Breast epithelium (tissue), 4 donors: ENCODE measurements at regions not wholly inside any gene's neighbourhood (a gene's known extent, or its start where the extent isn't known, plus 50 kb on each side); places are given as distances from the start of the nearest gene placed in this dataset.

ENCODE experiments used
- DNase-seq, 2 donors: peaks; one replicate each; pipeline ENCODE4 v3.0.0-alpha.2; 2019; ENCODE audit warnings: low spot score in 2 of 2
- H3K27ac ChIP-seq, 2 donors: fragments of 200-600 bp; sonication (generic) in 1 of 2; one replicate each; pipeline ENCODE4 v1.5.1; 2016 to 2019; ENCODE audit warnings: mild to moderate bottlenecking in 1 of 2
- H3K27me3 ChIP-seq, 2 donors: fragments of 200-600 bp; sonication (generic) in 1 of 2; one replicate each; pipeline versions ENCODE4 v1.5.1 to v1.6.0; 2017 to 2019; ENCODE audit warnings: control low read depth in 1 of 2, mild to moderate bottlenecking in 1 of 2
- H3K36me3 ChIP-seq: fragments of 200-600 bp; one replicate; pipeline ENCODE4 v1.5.1; 2019
- H3K4me1 ChIP-seq, 2 donors: fragments of 200-600 bp; sonication (generic); one replicate each; pipeline ENCODE4 v1.5.1; 2016 to 2019; ENCODE audit warnings: control low read depth in 1 of 2
- H3K4me3 ChIP-seq, 3 donors: fragments of 200-600 bp; sonication (generic); 1 replicate in 2 of 3; 2 replicates in 1 of 3; pipeline ENCODE4 v1.5.1; 2016 to 2019; ENCODE audit warnings: mild to moderate bottlenecking in 3 of 3, moderate library complexity in 2 of 3
- H3K9me3 ChIP-seq, 2 donors: fragments of 200-600 bp; sonication (generic) in 1 of 2; one replicate each; pipeline ENCODE4 v1.5.1; 2016 to 2019; ENCODE audit warnings: control low read depth in 1 of 2
- POLR2A ChIP-seq: fragments of 450-650 bp; IDR thresholded peaks from one replicate; pipeline ENCODE4 v1.6.1; 2016; ENCODE audit warnings: antibody characterized with exemption, mild to moderate bottlenecking, moderate library complexity
- POLR2AphosphoS5 ChIP-seq, 3 donors: sonication (generic); formaldehyde crosslinking; IDR thresholded peaks; one replicate each; pipeline ENCODE4 v1.6.1; 2017; ENCODE audit warnings: antibody characterized with exemption in 3 of 3
- intact Hi-C: fragments of 100-400 bp; cut with DNase I; formaldehyde crosslinking; loops from one replicate; pipeline ENCODE4 v1.15.1; 2023; ENCODE audit warnings: low total_unique reads
- TF ChIP-seq, protein P1 (sequence below), 3 donors: fragments of 450-650 bp; IDR thresholded peaks; one replicate each; pipeline ENCODE4 v1.5.1; 2016 to 2017; ENCODE audit warnings: antibody characterized with exemption in 3 of 3, mild to moderate bottlenecking in 3 of 3, moderate library complexity in 3 of 3

- TF ChIP-seq, protein P1, sequence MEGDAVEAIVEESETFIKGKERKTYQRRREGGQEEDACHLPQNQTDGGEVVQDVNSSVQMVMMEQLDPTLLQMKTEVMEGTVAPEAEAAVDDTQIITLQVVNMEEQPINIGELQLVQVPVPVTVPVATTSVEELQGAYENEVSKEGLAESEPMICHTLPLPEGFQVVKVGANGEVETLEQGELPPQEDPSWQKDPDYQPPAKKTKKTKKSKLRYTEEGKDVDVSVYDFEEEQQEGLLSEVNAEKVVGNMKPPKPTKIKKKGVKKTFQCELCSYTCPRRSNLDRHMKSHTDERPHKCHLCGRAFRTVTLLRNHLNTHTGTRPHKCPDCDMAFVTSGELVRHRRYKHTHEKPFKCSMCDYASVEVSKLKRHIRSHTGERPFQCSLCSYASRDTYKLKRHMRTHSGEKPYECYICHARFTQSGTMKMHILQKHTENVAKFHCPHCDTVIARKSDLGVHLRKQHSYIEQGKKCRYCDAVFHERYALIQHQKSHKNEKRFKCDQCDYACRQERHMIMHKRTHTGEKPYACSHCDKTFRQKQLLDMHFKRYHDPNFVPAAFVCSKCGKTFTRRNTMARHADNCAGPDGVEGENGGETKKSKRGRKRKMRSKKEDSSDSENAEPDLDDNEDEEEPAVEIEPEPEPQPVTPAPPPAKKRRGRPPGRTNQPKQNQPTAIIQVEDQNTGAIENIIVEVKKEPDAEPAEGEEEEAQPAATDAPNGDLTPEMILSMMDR (IDR thresholded peaks at IDR 0.05), result no peak
- TF ChIP-seq POLR2A (no peak), POLR2AphosphoS5 (IDR thresholded peaks at IDR 0.05) (no peak)
- intact Hi-C loops, result loop anchor here (5.0 kb wide), 1 partner anchor 125 kb away; no protein-coding TSS in a partner anchor
- Histone ChIP-seq H3K9me3 (no peaks in the 10 kb centered on the region), H3K36me3 (no peaks in the 10 kb centered on the region), H3K4me1 (no peaks in the 10 kb centered on the region), H3K27me3 (no peaks in the 10 kb centered on the region), H3K4me3 (no peak overlapping the region), H3K27ac (no peak overlapping the region)
- no peak for DNase-seq
Observed at GRCh38 chr5:126066836-126067235, 356.4 kb upstream of the GRAMD2B start.

DNA sequence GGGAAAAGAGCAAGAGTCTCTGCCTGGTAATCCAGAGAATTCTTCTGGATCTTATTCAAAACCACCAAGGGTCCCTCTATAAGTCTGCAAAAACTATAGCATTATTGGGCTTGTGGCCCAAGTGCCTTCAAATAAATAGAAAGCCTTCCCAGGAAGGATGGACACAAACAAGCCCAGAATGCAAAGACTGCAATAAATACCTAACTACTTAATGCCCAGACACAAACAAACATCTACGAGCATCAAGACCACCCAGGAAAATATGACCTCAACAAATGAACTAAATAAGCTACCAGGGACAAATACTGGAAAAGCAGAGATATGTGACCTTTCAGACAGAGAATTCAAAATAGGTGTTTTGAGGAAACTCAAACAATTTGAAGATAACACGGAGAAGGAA lies 355.8 kb upstream of the GRAMD2B start:
- H3K27me3 ChIP-seq, result no peaks in the 10 kb centered on the region
- no peaks in the 10 kb centered on the region for H3K9me3 ChIP-seq
- H3K4me3 ChIP-seq, result no peak overlapping the region
- TF ChIP-seq, protein P1 (IDR thresholded peaks at IDR 0.05), result no peak
- TF ChIP-seq POLR2AphosphoS5 (IDR thresholded peaks at IDR 0.05), result no peak
- no peak for TF ChIP-seq POLR2A
- DNase-seq, result no peak
- H3K4me1 ChIP-seq, result no peaks in the 10 kb centered on the region
- no peaks in the 10 kb centered on the region for H3K36me3 ChIP-seq
- no peak overlapping the region for H3K27ac ChIP-seq
- intact Hi-C loops, result loop anchor here (5.0 kb wide), 1 partner anchor 125 kb away; no protein-coding TSS in a partner anchor

GRCh38 chr5:126069329-126069728 lies 353.9 kb upstream of the GRAMD2B start:
- no peaks in the 10 kb centered on the region for H3K4me1 ChIP-seq
- no peak overlapping the region for H3K27ac ChIP-seq
- intact Hi-C loops, result loop anchor here (5.0 kb wide), 1 partner anchor 123 kb away; no protein-coding TSS in a partner anchor
- no peak for DNase-seq
- H3K9me3 ChIP-seq, result peaks cover 3 to 5% of the 10 kb centered on the region in 2 donors
- TF ChIP-seq POLR2AphosphoS5 (IDR thresholded peaks at IDR 0.05) (no peak), POLR2A (no peak)
- TF ChIP-seq, protein P1 (IDR thresholded peaks at IDR 0.05), result no peak
- no peaks in the 10 kb centered on the region for H3K36me3 ChIP-seq
- no peak overlapping the region for H3K4me3 ChIP-seq
- no peaks in the 10 kb centered on the region for H3K27me3 ChIP-seq

- Histone ChIP-seq H3K4me3 (no peak overlapping the region), H3K4me1 (no peaks in the 10 kb centered on the region), H3K36me3 (no peaks in the 10 kb centered on the region), H3K9me3 (peaks cover 3 to 5% of the 10 kb centered on the region in 2 donors), H3K27ac (no peak overlapping the region), H3K27me3 (no peaks in the 10 kb centered on the region)
- TF ChIP-seq, protein P1 (IDR thresholded peaks at IDR 0.05), result no peak
- no peak for TF ChIP-seq POLR2A
- TF ChIP-seq POLR2AphosphoS5 (IDR thresholded peaks at IDR 0.05), result no peak
- intact Hi-C loops, result no loop called here
- no peak for DNase-seq
Observed at GRCh38 chr5:126070481-126070880, 352.7 kb upstream of the GRAMD2B start.

- no peak for DNase-seq
- no peaks in the 10 kb centered on the region for H3K27me3 ChIP-seq
- H3K4me3 ChIP-seq, result no peak overlapping the region
- no peaks in the 10 kb centered on the region for H3K36me3 ChIP-seq
- H3K27ac ChIP-seq, result no peak overlapping the region
- intact Hi-C loops, result no loop called here
- H3K4me1 ChIP-seq, result no peaks in the 10 kb centered on the region
- TF ChIP-seq, protein P1 (IDR thresholded peaks at IDR 0.05), result no peak
- TF ChIP-seq POLR2A (no peak), POLR2AphosphoS5 (IDR thresholded peaks at IDR 0.05) (no peak)
- H3K9me3 ChIP-seq, result peaks cover 3 to 7% of the 10 kb centered on the region in 2 donors
Observed at GRCh38 chr5:126074538-126074937, 348.7 kb upstream of the GRAMD2B start.
